Suprapubic skin (tissue), 4 donors: ENCODE measurements at regions not wholly inside any gene's neighbourhood (a gene's known extent, or its start where the extent isn't known, plus 50 kb on each side); places are given as distances from the start of the nearest gene placed in this dataset.

Source experiments
- DNase-seq, 2 donors: peaks; one replicate each; pipeline ENCODE4 v3.0.0-alpha.2; 2019; ENCODE audit warnings: low spot score in 2 of 2
- H3K27ac ChIP-seq: fragments of 200-600 bp; sonication (generic); one replicate; pipeline ENCODE4 v1.5.1; 2019
- H3K27me3 ChIP-seq: fragments of 200-600 bp; sonication (generic); one replicate; pipeline ENCODE4 v1.5.1; 2019
- H3K36me3 ChIP-seq: fragments of 200-600 bp; sonication (generic); one replicate; pipeline ENCODE4 v1.5.1; 2019
- H3K4me1 ChIP-seq: fragments of 200-600 bp; sonication (generic); one replicate; pipeline ENCODE4 v1.5.1; 2019
- H3K4me3 ChIP-seq: fragments of 200-600 bp; sonication (generic); one replicate; pipeline ENCODE4 v1.5.1; 2019; ENCODE audit warnings: mild to moderate bottlenecking
- H3K9me3 ChIP-seq: fragments of 200-600 bp; sonication (generic); one replicate; pipeline ENCODE4 v1.5.1; 2019
- CTCF ChIP-seq, 2 donors: fragments of 200-600 bp in 1 of 2; fragments of 450-650 bp in 1 of 2; sonication (generic) in 1 of 2; IDR thresholded peaks; one replicate each; pipeline ENCODE4 v1.5.1; 2016 to 2019; ENCODE audit warnings: antibody characterized with exemption in 2 of 2, mild to moderate bottlenecking in 1 of 2, moderate library complexity in 1 of 2
- EP300 ChIP-seq: sonication (generic); formaldehyde crosslinking; IDR thresholded peaks from one replicate; pipeline ENCODE4 v1.6.1; 2017; ENCODE audit warnings: antibody characterized with exemption
- POLR2A ChIP-seq, 2 donors: fragments of 450-650 bp; IDR thresholded peaks; one replicate each; pipeline ENCODE4 v1.6.1; 2017; ENCODE audit warnings: antibody characterized with exemption in 2 of 2, mild to moderate bottlenecking in 2 of 2, moderate library complexity in 2 of 2
- POLR2AphosphoS5 ChIP-seq, 3 donors: sonication (generic); formaldehyde crosslinking; IDR thresholded peaks; one replicate each; pipeline ENCODE4 v1.6.1; 2017; ENCODE audit warnings: antibody characterized with exemption in 3 of 3
- WGBS: methylation state at CpG from one replicate; pipeline ENCODE4 v1.1.5; 2018; 5-methylcytosine and 5-hydroxymethylcytosine counted together

GRCh38 chr12:24546661-24547060 lies 402.2 kb downstream of the BCAT1 start:
- Histone ChIP-seq H3K9me3 (no peaks in the 10 kb centered on the region), H3K27ac (no peak overlapping the region), H3K27me3 (no peaks in the 10 kb centered on the region), H3K4me1 (no peaks in the 10 kb centered on the region), H3K4me3 (no peak overlapping the region), H3K36me3 (no peaks in the 10 kb centered on the region)
- no peak for TF ChIP-seq CTCF (IDR thresholded peaks at IDR 0.05)
- TF ChIP-seq POLR2A (IDR thresholded peaks at IDR 0.05), result no peak
- no peak for TF ChIP-seq EP300
- TF ChIP-seq POLR2AphosphoS5 (IDR thresholded peaks at IDR 0.05), result no peak
- 96% methylated on average over 2 of the region's 2 CpGs for WGBS
- no peak for DNase-seq

- no peaks in the 10 kb centered on the region for H3K27me3 ChIP-seq
- DNase-seq, result no peak
These were observed 402.8 kb downstream of the BCAT1 start for GRCh38 chr12:24546084-24546483.

GRCh38 chr12:24544368-24544767 lies 404.5 kb downstream of the BCAT1 start:
- Histone ChIP-seq H3K4me1 (no peaks in the 10 kb centered on the region), H3K36me3 (no peaks in the 10 kb centered on the region), H3K27me3 (no peaks in the 10 kb centered on the region), H3K9me3 (no peaks in the 10 kb centered on the region), H3K27ac (no peak overlapping the region), H3K4me3 (no peak overlapping the region)
- DNase-seq, result no peak
- TF ChIP-seq POLR2A (IDR thresholded peaks at IDR 0.05) (no peak), EP300 (no peak), CTCF (IDR thresholded peaks at IDR 0.05) (no peak), POLR2AphosphoS5 (IDR thresholded peaks at IDR 0.05) (no peak)

More at GRCh38 chr12:24546084-24546483, 402.8 kb downstream of the BCAT1 start:
- no peak for TF ChIP-seq POLR2AphosphoS5 (IDR thresholded peaks at IDR 0.05)
- TF ChIP-seq POLR2A (IDR thresholded peaks at IDR 0.05), result no peak
- TF ChIP-seq EP300, result no peak
- TF ChIP-seq CTCF (IDR thresholded peaks at IDR 0.05), result no peak
- WGBS, result 90% methylated on average over 2 of the region's 2 CpGs
- H3K4me1 ChIP-seq, result no peaks in the 10 kb centered on the region
- H3K4me3 ChIP-seq, result no peak overlapping the region
- H3K9me3 ChIP-seq, result no peaks in the 10 kb centered on the region
- no peak overlapping the region for H3K27ac ChIP-seq
- H3K36me3 ChIP-seq, result no peaks in the 10 kb centered on the region

- no peaks in the 10 kb centered on the region for H3K9me3 ChIP-seq
- no peak overlapping the region for H3K27ac ChIP-seq
- H3K27me3 ChIP-seq, result no peaks in the 10 kb centered on the region
- DNase-seq, result no peak
- H3K4me3 ChIP-seq, result no peak overlapping the region
- TF ChIP-seq EP300, result no peak
- no peak for TF ChIP-seq POLR2A (IDR thresholded peaks at IDR 0.05)
- TF ChIP-seq CTCF (IDR thresholded peaks at IDR 0.05), result no peak
- TF ChIP-seq POLR2AphosphoS5 (IDR thresholded peaks at IDR 0.05), result no peak
- H3K4me1 ChIP-seq, result no peaks in the 10 kb centered on the region
- no peaks in the 10 kb centered on the region for H3K36me3 ChIP-seq
- WGBS, result 85% methylated on average over 5 of the region's 5 CpGs
These were observed 407.6 kb downstream of the BCAT1 start for GRCh38 chr12:24541193-24541871.

GRCh38 chr12:24539646-24540045 lies 409.3 kb downstream of the BCAT1 start:
- H3K4me3 ChIP-seq, result no peak overlapping the region
- DNase-seq, result no peak
- WGBS, result 88% methylated on average over 3 of the region's 3 CpGs
- no peak overlapping the region for H3K27ac ChIP-seq
- TF ChIP-seq CTCF (IDR thresholded peaks at IDR 0.05) (no peak), EP300 (no peak), POLR2A (IDR thresholded peaks at IDR 0.05) (no peak), POLR2AphosphoS5 (IDR thresholded peaks at IDR 0.05) (no peak)
- no peaks in the 10 kb centered on the region for H3K27me3 ChIP-seq
- H3K9me3 ChIP-seq, result no peaks in the 10 kb centered on the region
- no peaks in the 10 kb centered on the region for H3K4me1 ChIP-seq
- H3K36me3 ChIP-seq, result no peaks in the 10 kb centered on the region
